ENCODE measurements at regions not wholly inside any gene's neighbourhood (a gene's known extent, or its start where the extent isn't known, plus 50 kb on each side); places are given as distances from the start of the nearest gene placed in this dataset.

- no peak for DNase-seq (ENCODE audit: low spot score)
- FAIRE-seq = no peak
- 0 out of 5 replicates have a peak, but pooled peaks cover 0 to 2% of the 10 kb centered on the region in 2 experiments for H3K27me3 ChIP-seq (ENCODE audit: control insufficient read depth in 1 of 2, insufficient read depth in 2 of 2, low read length in 2 of 2)
- 3% methylated on average over 2 of the region's 2 CpGs for WGBS (ENCODE audit: low lambda C conversion rate)
- H2AFZ ChIP-seq (ENCODE audit: low read length) = no peak overlapping the region
- no peak overlapping the region for H3K4me3 ChIP-seq (replicated peaks in 1 of 3; ENCODE audit: insufficient read depth in 1 of 3, low read depth in 2 of 3, low read length in 3 of 3)
- H3K4me1 ChIP-seq (ENCODE audit: insufficient read depth, low read length) = no peaks in the 10 kb centered on the region
- H3K79me2 ChIP-seq (ENCODE audit: insufficient read depth, low read length) = no peaks in the 10 kb centered on the region
- no peak overlapping the region for H3K27ac ChIP-seq (ENCODE audit: extremely low read length, insufficient read depth, low read length)
- H3K4me2 ChIP-seq (ENCODE audit: low read depth, low read length) = no peak overlapping the region
- ATAC-seq = no peak
- no peaks in the 10 kb centered on the region for H4K20me1 ChIP-seq (ENCODE audit: insufficient read depth, low read length)
- in situ Hi-C loops (cut with HindIII; ENCODE audit: extremely low pct_ligation_motif_present, low pct_unique_long_range_greater_than_20kb) (no loop called here), intact Hi-C loops (cut with micrococcal nuclease; ENCODE audit: unreplicated experiment) (no loop called here)
- ChIA-PET CTCF (ENCODE audit: low intra/inter-chr PET ratio, low total read pairs) (no interaction called here), POLR2A (no interaction called here)
- no TSS peak for BruUV-seq (replicated peaks)
- no peaks in the 10 kb centered on the region for H3K9me3 ChIP-seq (ENCODE audit: low read length)
- no peak for TF ChIP-seq ARNT (IDR thresholded peaks at IDR 0.05)
- TF ChIP-seq ZNF543 (CRISPR knock-in tag; IDR thresholded peaks at IDR 0.05) = no peak
- no peak for TF ChIP-seq HMG20B (CRISPR knock-in tag; conservative IDR thresholded peaks at IDR 0.05)
- TF ChIP-seq HDAC6 (IDR thresholded peaks at IDR 0.05; ENCODE audit: low read depth, low read length) = no peak
- no peak for TF ChIP-seq ZSCAN21 (CRISPR knock-in tag; IDR thresholded peaks at IDR 0.05; ENCODE audit: borderline replicate concordance)
- no peak for TF ChIP-seq ZNF776 (CRISPR knock-in tag; IDR thresholded peaks at IDR 0.05)
- no peak for TF ChIP-seq U2AF2 (IDR thresholded peaks at IDR 0.05; ENCODE audit: low read depth, low read length)
- no peak for TF ChIP-seq NBN (conservative IDR thresholded peaks at IDR 0.05)
- TF ChIP-seq ZNF160 (CRISPR knock-in tag; IDR thresholded peaks at IDR 0.05) = no peak
- TF ChIP-seq TERF1 (CRISPR knock-in tag; IDR thresholded peaks at IDR 0.05) = no peak
- TF ChIP-seq BCLAF1 (IDR thresholded peaks at IDR 0.05) = no peak
- no peak overlapping the region for H3K9ac ChIP-seq (ENCODE audit: insufficient read depth, low read depth, low read length)
- H3K36me3 ChIP-seq (replicated peaks in 1 of 2; ENCODE audit: control insufficient read depth in 1 of 2, insufficient read depth in 2 of 2, low read length in 2 of 2) = no peaks in the 10 kb centered on the region
Measured at GRCh38 chr11:32304521-32304920, 130.8 kb downstream of the WT1 start.
